GM21367 (cell line): ENCODE measurements at regions not wholly inside any gene's neighbourhood (a gene's known extent, or its start where the extent isn't known, plus 50 kb on each side); places are given as distances from the start of the nearest gene placed in this dataset.
"Not testable (repeated sequence)": the region's sequence is repeated elsewhere in the genome, so short reads cannot be mapped to it uniquely, and the experiment has no call there.

ENCODE experiments used
- ATAC-seq: cut with Tn5 transposase; IDR thresholded peaks from one replicate; pipeline ENCODE4 v1.9.1; 2021; ENCODE audit not compliant: unreplicated experiment

GRCh38 chr4:62571494-62571893 lies 1371.4 kb downstream of the ADGRL3 start:
- no peak for ATAC-seq

GRCh38 chr4:62560858-62561257 lies 1360.7 kb downstream of the ADGRL3 start:
- no peak for ATAC-seq

GRCh38 chr4:62550121-62550520 lies 1350.0 kb downstream of the ADGRL3 start:
- no peak for ATAC-seq

GRCh38 chr4:62549601-62550000 lies 1349.5 kb downstream of the ADGRL3 start:
- ATAC-seq, result no peak

GRCh38 chr4:62548765-62549164 lies 1348.6 kb downstream of the ADGRL3 start:
- no peak for ATAC-seq

GRCh38 chr4:62548108-62548524 lies 1348.0 kb downstream of the ADGRL3 start:
- no peak for ATAC-seq

- ATAC-seq, result no peak
These were observed 1344.3 kb downstream of the ADGRL3 start for GRCh38 chr4:62544428-62544827.

GRCh38 chr4:62543002-62543401 lies 1342.9 kb downstream of the ADGRL3 start:
- ATAC-seq, result no peak

- ATAC-seq, result no peak
These were observed 1333.4 kb downstream of the ADGRL3 start for GRCh38 chr4:62533573-62533972.

- no peak for ATAC-seq
These were observed 1331.6 kb downstream of the ADGRL3 start for GRCh38 chr4:62531731-62532130.

GRCh38 chr4:62531264-62531663 lies 1331.1 kb downstream of the ADGRL3 start:
- ATAC-seq, result no peak

- ATAC-seq, result no peak
These were observed 1328.7 kb downstream of the ADGRL3 start for GRCh38 chr4:62528874-62529273.

GRCh38 chr4:62526671-62527070 lies 1326.5 kb downstream of the ADGRL3 start:
- no peak for ATAC-seq

- no peak for ATAC-seq
These were observed 1323.1 kb downstream of the ADGRL3 start for GRCh38 chr4:62523256-62523655.

- ATAC-seq, result no peak
These were observed 1322.1 kb downstream of the ADGRL3 start for GRCh38 chr4:62522273-62522672.

- no peak for ATAC-seq
These were observed 1317.6 kb downstream of the ADGRL3 start for GRCh38 chr4:62517716-62518115.

GRCh38 chr4:62513306-62513705 lies 1313.2 kb downstream of the ADGRL3 start:
- no peak for ATAC-seq

GRCh38 chr4:62512271-62512670 lies 1312.1 kb downstream of the ADGRL3 start:
- ATAC-seq, result no peak

- ATAC-seq, result no peak
These were observed 1310.1 kb downstream of the ADGRL3 start for GRCh38 chr4:62510228-62510627.

GRCh38 chr4:62500296-62500695 lies 1300.2 kb downstream of the ADGRL3 start:
- ATAC-seq, result no peak

- no peak for ATAC-seq
These were observed 1294.9 kb downstream of the ADGRL3 start for GRCh38 chr4:62495032-62495431.

GRCh38 chr4:62491756-62492155 lies 1291.6 kb downstream of the ADGRL3 start:
- ATAC-seq, result not testable (repeated sequence)

GRCh38 chr4:62490635-62491034 lies 1290.5 kb downstream of the ADGRL3 start:
- no peak for ATAC-seq

- no peak for ATAC-seq
These were observed 1286.9 kb downstream of the ADGRL3 start for GRCh38 chr4:62487016-62487415.
